ENCODE measurements at regions not wholly inside any gene's neighbourhood (a gene's known extent, or its start where the extent isn't known, plus 50 kb on each side); places are given as distances from the start of the nearest gene placed in this dataset.

DNA sequence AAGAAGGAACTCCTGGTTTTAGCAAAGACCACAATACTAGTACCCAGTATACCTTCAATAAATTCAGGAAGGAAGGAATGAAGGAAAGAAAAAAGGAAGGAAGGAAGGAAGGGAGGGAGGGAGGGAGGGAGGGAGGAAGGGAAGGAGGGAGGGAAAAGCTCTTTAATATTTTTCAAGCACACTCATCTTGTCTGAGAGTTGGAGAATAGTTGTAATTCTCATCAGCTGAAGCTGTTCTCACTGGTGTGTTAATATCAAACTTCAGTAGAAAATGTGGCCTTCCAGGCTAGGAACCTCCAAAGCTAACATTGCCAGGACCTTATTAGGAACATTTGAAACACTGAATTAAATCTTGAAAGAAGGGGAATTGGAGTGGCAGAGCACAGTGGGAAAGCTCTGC, 55.2 kb upstream of the CDH5 start:
- no peak for ATAC-seq
- Histone ChIP-seq H3K9me3 (ENCODE audit: low read length) (no peaks in the 10 kb centered on the region), H4K20me1 (ENCODE audit: insufficient read depth, low read length) (no peaks in the 10 kb centered on the region), H3K79me2 (ENCODE audit: insufficient read depth, low read length) (no peaks in the 10 kb centered on the region), H2AFZ (ENCODE audit: low read length) (no peak overlapping the region), H3K4me3 (replicated peaks in 1 of 3; ENCODE audit: insufficient read depth in 1 of 3, low read depth in 2 of 3, low read length in 3 of 3) (no peak overlapping the region), H3K36me3 (replicated peaks in 1 of 2; ENCODE audit: control insufficient read depth in 1 of 2, insufficient read depth in 2 of 2, low read length in 2 of 2) (no peaks in the 10 kb centered on the region), H3K27ac (ENCODE audit: extremely low read length, insufficient read depth, low read length) (no peak overlapping the region), H3K27me3 (ENCODE audit: control insufficient read depth in 1 of 2, insufficient read depth in 2 of 2, low read length in 2 of 2) (peaks cover 5 to 70% of the 10 kb centered on the region in 2 experiments; a peak in 4 of 5 replicates), H3K4me1 (ENCODE audit: insufficient read depth, low read length) (no peaks in the 10 kb centered on the region), H3K9ac (ENCODE audit: insufficient read depth, low read depth, low read length) (no peak overlapping the region), H3K4me2 (ENCODE audit: low read depth, low read length) (no peak overlapping the region)
- intact Hi-C loops (cut with micrococcal nuclease; ENCODE audit: unreplicated experiment) (no loop called here), in situ Hi-C loops (cut with HindIII; ENCODE audit: extremely low pct_ligation_motif_present, low pct_unique_long_range_greater_than_20kb) (no loop called here)
- DNase-seq (ENCODE audit: low spot score) = no peak
- ChIA-PET CTCF (ENCODE audit: low intra/inter-chr PET ratio, low total read pairs) (no interaction called here), POLR2A (no interaction called here)
- peak; percentile 75 for TF ChIP-seq HNRNPK (IDR thresholded peaks at IDR 0.05; ENCODE audit: low read depth, low read length, poor library complexity, severe bottlenecking)
- TF ChIP-seq BRD4 (CRISPR knock-in tag; IDR thresholded peaks at IDR 0.05) = no peak
- TF ChIP-seq PCBP2 (optimal IDR thresholded peaks at IDR 0.05; ENCODE audit: low read depth, low read length, poor library complexity, severe bottlenecking) = peak; percentile 50
- no peak for FAIRE-seq
- BruUV-seq (replicated peaks) = no TSS peak

DNA sequence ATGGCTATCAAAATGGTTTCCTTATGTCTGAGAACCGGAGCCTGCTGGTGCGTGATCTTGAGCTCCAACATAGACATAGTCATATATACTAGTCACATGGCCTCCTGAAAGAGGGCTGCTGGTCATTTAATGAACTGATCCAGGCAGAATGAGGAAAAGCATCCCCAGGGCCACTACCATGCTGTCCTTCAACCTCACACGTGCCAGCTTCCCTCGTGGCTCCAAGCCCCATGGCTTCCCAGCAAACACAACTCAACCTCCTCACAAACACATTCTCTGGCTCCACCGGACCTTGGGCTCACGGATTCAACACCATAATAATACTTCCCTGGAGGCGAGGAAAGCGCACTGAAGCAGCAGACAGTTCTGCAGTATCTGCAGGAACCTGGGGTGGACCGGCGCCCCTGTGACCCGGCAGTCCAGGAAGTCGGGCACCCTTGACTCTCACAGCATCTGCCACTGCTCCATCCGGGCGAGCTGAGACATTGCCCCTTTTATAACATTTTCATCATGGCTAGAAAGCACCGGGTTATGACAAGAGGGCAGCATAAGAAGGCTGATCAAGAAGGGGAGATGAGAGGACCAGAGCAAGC, 57.2 kb upstream of the CDH5 start:
- no peaks in the 10 kb centered on the region for H4K20me1 ChIP-seq (ENCODE audit: insufficient read depth, low read length)
- CTCF ChIA-PET (ENCODE audit: low intra/inter-chr PET ratio, low total read pairs) = no interaction called here
- H3K36me3 ChIP-seq (replicated peaks in 1 of 2; ENCODE audit: control insufficient read depth in 1 of 2, insufficient read depth in 2 of 2, low read length in 2 of 2) = no peaks in the 10 kb centered on the region
- H3K27me3 ChIP-seq (ENCODE audit: control insufficient read depth in 1 of 2, insufficient read depth in 2 of 2, low read length in 2 of 2) = peaks cover 5 to 72% of the 10 kb centered on the region in 2 experiments; a peak in 4 of 5 replicates
- H3K79me2 ChIP-seq (ENCODE audit: insufficient read depth, low read length) = no peaks in the 10 kb centered on the region
- DNase-seq (ENCODE audit: low spot score) = no peak
- H3K9ac ChIP-seq (ENCODE audit: insufficient read depth, low read depth, low read length) = no peak overlapping the region
- FAIRE-seq = no peak
- in situ Hi-C loops (cut with HindIII; ENCODE audit: extremely low pct_ligation_motif_present, low pct_unique_long_range_greater_than_20kb) = no loop called here
- no peaks in the 10 kb centered on the region for H3K4me1 ChIP-seq (ENCODE audit: insufficient read depth, low read length)
- no TSS peak for BruUV-seq (replicated peaks)
- 6% methylated on average over 15 of the region's 15 CpGs for WGBS (ENCODE audit: low lambda C conversion rate)
- H3K4me2 ChIP-seq (ENCODE audit: low read depth, low read length) = no peak overlapping the region
- H3K27ac ChIP-seq (ENCODE audit: extremely low read length, insufficient read depth, low read length) = no peak overlapping the region
- no peak overlapping the region for H2AFZ ChIP-seq (ENCODE audit: low read length)
- POLR2A ChIA-PET = no interaction called here
- intact Hi-C loops (cut with micrococcal nuclease; ENCODE audit: unreplicated experiment) = no loop called here
- H3K4me3 ChIP-seq (replicated peaks in 1 of 3; ENCODE audit: insufficient read depth in 1 of 3, low read depth in 2 of 3, low read length in 3 of 3) = no peak overlapping the region
- no peaks in the 10 kb centered on the region for H3K9me3 ChIP-seq (ENCODE audit: low read length)
- ATAC-seq = no peak
- no peak for TF ChIP-seq ZFP90 (CRISPR knock-in tag; IDR thresholded peaks at IDR 0.05; ENCODE audit: borderline replicate concordance)
- no peak for TF ChIP-seq ZNF501 (CRISPR knock-in tag; IDR thresholded peaks at IDR 0.05)
- 0 out of 2 replicates have a peak, but pooled peaks have one; percentile 68 for TF ChIP-seq EZH2 (conservative IDR thresholded peaks at IDR 0.05; ENCODE audit: low read depth, low read length)
- no peak for TF ChIP-seq TEAD2 (CRISPR knock-in tag; IDR thresholded peaks at IDR 0.05)
- TF ChIP-seq ZNF557 (CRISPR knock-in tag; IDR thresholded peaks at IDR 0.05) = no peak
- no peak for TF ChIP-seq NFRKB (IDR thresholded peaks at IDR 0.05)
- TF ChIP-seq, protein P1, sequence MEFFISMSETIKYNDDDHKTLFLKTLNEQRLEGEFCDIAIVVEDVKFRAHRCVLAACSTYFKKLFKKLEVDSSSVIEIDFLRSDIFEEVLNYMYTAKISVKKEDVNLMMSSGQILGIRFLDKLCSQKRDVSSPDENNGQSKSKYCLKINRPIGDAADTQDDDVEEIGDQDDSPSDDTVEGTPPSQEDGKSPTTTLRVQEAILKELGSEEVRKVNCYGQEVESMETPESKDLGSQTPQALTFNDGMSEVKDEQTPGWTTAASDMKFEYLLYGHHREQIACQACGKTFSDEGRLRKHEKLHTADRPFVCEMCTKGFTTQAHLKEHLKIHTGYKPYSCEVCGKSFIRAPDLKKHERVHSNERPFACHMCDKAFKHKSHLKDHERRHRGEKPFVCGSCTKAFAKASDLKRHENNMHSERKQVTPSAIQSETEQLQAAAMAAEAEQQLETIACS (CRISPR knock-in tag; IDR thresholded peaks at IDR 0.05) = no peak
- no peak for TF ChIP-seq IRF2 (CRISPR knock-in tag; IDR thresholded peaks at IDR 0.05)
- TF ChIP-seq, protein P2, sequence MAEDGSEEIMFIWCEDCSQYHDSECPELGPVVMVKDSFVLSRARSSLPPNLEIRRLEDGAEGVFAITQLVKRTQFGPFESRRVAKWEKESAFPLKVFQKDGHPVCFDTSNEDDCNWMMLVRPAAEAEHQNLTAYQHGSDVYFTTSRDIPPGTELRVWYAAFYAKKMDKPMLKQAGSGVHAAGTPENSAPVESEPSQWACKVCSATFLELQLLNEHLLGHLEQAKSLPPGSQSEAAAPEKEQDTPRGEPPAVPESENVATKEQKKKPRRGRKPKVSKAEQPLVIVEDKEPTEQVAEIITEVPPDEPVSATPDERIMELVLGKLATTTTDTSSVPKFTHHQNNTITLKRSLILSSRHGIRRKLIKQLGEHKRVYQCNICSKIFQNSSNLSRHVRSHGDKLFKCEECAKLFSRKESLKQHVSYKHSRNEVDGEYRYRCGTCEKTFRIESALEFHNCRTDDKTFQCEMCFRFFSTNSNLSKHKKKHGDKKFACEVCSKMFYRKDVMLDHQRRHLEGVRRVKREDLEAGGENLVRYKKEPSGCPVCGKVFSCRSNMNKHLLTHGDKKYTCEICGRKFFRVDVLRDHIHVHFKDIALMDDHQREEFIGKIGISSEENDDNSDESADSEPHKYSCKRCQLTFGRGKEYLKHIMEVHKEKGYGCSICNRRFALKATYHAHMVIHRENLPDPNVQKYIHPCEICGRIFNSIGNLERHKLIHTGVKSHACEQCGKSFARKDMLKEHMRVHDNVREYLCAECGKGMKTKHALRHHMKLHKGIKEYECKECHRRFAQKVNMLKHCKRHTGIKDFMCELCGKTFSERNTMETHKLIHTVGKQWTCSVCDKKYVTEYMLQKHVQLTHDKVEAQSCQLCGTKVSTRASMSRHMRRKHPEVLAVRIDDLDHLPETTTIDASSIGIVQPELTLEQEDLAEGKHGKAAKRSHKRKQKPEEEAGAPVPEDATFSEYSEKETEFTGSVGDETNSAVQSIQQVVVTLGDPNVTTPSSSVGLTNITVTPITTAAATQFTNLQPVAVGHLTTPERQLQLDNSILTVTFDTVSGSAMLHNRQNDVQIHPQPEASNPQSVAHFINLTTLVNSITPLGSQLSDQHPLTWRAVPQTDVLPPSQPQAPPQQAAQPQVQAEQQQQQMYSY (CRISPR knock-in tag; IDR thresholded peaks at IDR 0.05) = no peak
- no peak for TF ChIP-seq ZNF598 (CRISPR knock-in tag; IDR thresholded peaks at IDR 0.05; ENCODE audit: borderline replicate concordance)
- TF ChIP-seq, protein P3, sequence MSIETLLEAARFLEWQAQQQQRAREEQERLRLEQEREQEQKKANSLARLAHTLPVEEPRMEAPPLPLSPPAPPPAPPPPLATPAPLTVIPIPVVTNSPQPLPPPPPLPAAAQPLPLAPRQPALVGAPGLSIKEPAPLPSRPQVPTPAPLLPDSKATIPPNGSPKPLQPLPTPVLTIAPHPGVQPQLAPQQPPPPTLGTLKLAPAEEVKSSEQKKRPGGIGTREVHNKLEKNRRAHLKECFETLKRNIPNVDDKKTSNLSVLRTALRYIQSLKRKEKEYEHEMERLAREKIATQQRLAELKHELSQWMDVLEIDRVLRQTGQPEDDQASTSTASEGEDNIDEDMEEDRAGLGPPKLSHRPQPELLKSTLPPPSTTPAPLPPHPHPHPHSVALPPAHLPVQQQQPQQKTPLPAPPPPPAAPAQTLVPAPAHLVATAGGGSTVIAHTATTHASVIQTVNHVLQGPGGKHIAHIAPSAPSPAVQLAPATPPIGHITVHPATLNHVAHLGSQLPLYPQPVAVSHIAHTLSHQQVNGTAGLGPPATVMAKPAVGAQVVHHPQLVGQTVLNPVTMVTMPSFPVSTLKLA (IDR thresholded peaks at IDR 0.05) = peak; percentile 90
